ENCODE measurements at regions not wholly inside any gene's neighbourhood (a gene's known extent, or its start where the extent isn't known, plus 50 kb on each side); places are given as distances from the start of the nearest gene placed in this dataset.

- DNase-seq = no peak
Measured at GRCh38 chr3:59442046-59442445, 392.2 kb upstream of the CFAP20DC start.

- no peak for DNase-seq
Measured at GRCh38 chr3:59440285-59441028, 390.6 kb upstream of the CFAP20DC start.

- DNase-seq = no peak
Measured at GRCh38 chr3:59438492-59438891, 388.7 kb upstream of the CFAP20DC start.

GRCh38 chr3:59436164-59436958 is 386.5 kb upstream of the CFAP20DC start:
- DNase-seq = no peak

- DNase-seq = no peak
Measured at GRCh38 chr3:59433546-59433945, 383.7 kb upstream of the CFAP20DC start.

GRCh38 chr3:59432665-59433064 is 382.8 kb upstream of the CFAP20DC start:
- peak; percentile 47 for DNase-seq

GRCh38 chr3:59430341-59430740 is 380.5 kb upstream of the CFAP20DC start:
- DNase-seq = no peak

GRCh38 chr3:59429198-59429597 is 379.4 kb upstream of the CFAP20DC start:
- DNase-seq = no peak

- DNase-seq = peak; percentile 66
Measured at GRCh38 chr3:59426821-59427565, 377.2 kb upstream of the CFAP20DC start.

GRCh38 chr3:59425942-59426341 is 376.1 kb upstream of the CFAP20DC start:
- DNase-seq = no peak

- DNase-seq = peak; percentile 71
Measured at GRCh38 chr3:59425371-59425770, 375.5 kb upstream of the CFAP20DC start.

- DNase-seq = peak; percentile 53
Measured at GRCh38 chr3:59424268-59425010, 374.6 kb upstream of the CFAP20DC start.

GRCh38 chr3:59423707-59424106 is 373.9 kb upstream of the CFAP20DC start:
- no peak for DNase-seq

GRCh38 chr3:59422312-59422711 is 372.5 kb upstream of the CFAP20DC start:
- DNase-seq = peak; percentile 44

GRCh38 chr3:59418836-59419235 is 369.0 kb upstream of the CFAP20DC start:
- DNase-seq = no peak

- no peak for DNase-seq
Measured at GRCh38 chr3:59412516-59412915, 362.7 kb upstream of the CFAP20DC start.

- DNase-seq = no peak
Measured at GRCh38 chr3:59411694-59412093, 361.9 kb upstream of the CFAP20DC start.

- no peak for DNase-seq
Measured at GRCh38 chr3:59411186-59411585, 361.4 kb upstream of the CFAP20DC start.

- no peak for DNase-seq
Measured at GRCh38 chr3:59408047-59408624, 358.3 kb upstream of the CFAP20DC start.

- DNase-seq = no peak
Measured at GRCh38 chr3:59407425-59407824, 357.6 kb upstream of the CFAP20DC start.

- no peak for DNase-seq
Measured at GRCh38 chr3:59406943-59407342, 357.1 kb upstream of the CFAP20DC start.

GRCh38 chr3:59404851-59405250 is 355.0 kb upstream of the CFAP20DC start:
- DNase-seq = no peak
